NCI-H345 treated with DMSO at 0.1 percent for 48 hours (cell line): ENCODE measurements at regions not wholly inside any gene's neighbourhood (a gene's known extent, or its start where the extent isn't known, plus 50 kb on each side); places are given as distances from the start of the nearest gene placed in this dataset.
"Not testable (repeated sequence)": the region's sequence is repeated elsewhere in the genome, so short reads cannot be mapped to it uniquely, and the experiment has no call there.

Source experiments
- DNase-seq: peaks from one replicate; lab custom pipeline; 2025; ENCODE audit not compliant: unreplicated experiment; lab: John Stamatoyannopoulos, UW

DNA sequence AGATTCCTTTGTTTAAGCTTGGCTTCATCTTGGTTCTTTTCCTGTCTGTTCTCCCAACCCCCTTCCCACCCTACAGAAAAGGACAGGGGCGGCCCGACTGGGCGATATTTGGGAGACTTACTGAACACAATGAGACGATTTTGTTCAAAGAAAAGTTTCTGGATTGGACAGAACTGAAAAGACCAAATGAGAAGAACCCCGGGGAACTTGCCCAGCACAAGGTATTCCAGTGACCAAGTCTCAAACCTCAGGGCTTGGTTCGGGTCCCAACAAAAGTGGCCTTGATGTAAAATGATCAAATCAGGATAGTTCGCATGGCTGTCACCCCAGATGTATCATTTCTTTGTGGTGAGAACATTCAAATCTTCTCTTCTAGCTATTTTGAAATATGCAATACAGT lies 73.9 kb upstream of the LYZL2 start:
- DNase-seq = not testable (repeated sequence)

DNA sequence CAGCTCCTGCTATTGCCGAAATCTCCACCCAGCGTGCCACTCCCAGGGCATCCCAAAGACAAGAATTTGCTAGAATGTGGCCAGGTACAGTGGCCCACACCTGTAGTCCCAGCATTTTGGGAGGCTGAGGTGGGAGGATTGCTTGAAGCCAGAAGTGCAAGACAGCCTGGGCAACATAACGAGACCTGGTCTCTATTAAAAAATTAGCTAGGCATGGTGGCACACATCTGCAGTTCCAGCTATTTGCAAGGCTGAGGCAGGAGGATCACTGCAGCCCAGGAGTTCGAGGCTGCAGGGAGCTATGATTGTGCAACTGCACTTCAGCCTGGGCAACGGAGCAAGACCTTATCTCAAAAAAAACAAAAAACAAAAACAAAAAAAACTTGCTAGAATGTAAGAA lies 73.3 kb upstream of the LYZL2 start:
- no peak for DNase-seq

DNA sequence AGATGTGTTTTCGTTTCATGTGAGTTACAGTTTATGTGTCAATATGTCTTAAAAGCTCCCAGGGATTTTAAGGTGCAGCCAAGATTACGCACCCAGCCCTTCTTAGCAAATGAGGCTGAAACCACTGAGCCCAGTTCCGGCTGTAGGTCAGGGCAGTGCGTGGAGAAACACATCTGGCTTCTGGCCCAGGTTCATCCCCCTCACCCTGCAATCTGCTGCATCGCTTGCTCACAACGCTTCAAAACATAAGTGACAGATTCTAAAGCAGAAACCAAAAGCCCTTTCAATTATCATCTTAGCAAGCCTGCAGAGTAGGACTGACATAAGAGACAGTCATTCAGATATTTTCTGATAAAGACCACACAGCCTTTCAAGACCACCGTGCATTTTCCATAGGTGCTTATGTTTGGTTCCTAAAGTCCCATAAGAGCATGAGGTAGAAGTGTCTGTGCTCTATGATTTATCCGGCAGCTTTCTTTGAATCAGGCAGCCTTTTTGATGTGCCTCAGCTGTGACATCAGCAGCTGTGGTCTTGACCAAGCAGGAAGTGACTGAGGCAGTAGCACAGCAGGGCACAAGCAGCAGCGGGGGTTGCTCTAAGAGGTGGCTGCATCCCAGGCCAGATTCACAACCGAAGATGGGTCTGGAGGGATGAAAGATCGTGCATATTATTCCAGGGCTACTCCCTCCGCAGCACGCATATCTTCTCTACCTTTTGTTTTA lies 72.1 kb upstream of the LYZL2 start:
- no peak for DNase-seq

DNA sequence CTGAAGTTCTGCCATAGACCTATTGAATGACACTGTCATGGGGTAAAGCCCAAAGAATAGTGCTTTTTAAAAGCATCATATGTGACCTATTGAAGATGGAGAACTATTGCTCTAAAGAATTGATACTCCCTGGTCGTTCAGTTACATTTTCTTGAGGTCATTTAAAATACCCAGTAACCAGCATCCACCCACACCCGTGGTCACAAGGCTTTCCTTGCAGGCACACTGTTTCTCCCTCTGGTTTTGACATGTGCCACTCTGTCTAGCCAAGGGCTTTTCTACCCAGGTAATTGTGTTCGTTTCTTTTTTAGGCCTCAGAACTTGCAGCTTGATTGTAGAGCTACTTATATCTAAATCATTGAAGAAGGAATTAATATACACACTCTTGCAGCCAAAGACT lies 68.3 kb upstream of the LYZL2 start:
- DNase-seq = no peak

DNA sequence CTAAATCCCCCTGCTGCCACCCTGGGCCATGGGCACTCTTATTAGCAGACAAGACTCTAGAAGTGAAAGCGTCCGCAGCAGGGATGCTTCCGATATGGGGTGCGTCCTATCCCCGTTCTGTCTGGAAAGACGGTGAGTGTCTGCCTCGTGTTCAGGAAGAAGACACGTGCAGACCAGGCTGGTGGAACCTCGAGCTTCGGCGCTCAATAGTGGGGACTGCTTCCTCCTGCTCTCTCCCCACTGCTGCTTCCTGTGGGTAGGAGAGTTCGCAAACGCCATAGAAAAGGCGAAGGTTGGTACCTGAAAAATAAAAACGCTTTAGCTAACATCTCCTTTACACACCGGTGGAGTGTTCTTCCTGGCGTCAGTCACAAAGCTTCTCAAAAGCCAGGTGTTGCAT lies 67.7 kb upstream of the LYZL2 start:
- not testable (repeated sequence) for DNase-seq

DNA sequence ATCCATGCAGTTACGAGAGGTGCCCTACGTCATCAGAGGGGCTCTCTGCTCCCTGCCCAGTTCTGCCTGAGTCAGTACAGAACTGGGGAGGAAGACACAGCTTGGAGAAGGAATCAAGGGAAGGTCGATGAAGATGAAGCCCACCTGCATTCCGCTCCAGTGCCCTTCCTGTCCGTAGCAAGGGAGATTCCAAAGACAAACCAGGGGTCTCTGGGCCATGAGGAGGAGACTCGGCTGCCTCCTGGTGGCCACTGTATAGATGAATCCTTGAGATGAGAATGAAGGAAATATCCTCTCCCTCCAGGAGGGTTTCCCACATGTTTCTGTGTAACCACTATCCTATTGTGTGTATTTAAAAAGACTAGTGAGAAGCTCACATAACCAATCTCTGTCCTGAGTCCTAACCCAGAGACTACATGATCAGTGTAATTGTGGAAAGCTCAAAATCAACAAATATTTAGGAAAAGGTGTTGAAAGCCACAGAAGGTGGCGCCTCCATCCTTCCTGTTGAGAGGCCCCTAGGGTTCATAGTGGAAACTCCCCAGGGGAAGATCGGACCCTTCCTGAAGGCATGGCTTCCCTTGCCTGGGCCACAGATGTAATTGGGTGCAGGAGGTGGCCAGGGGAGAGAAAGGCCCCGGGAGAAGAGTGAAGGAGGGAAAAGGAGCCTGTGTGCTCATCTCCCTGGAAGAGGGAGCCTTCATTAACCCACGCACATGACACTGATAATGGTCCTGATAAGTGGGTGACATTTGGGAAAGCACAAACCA lies 67.0 kb upstream of the LYZL2 start:
- DNase-seq = not testable (repeated sequence)

DNA sequence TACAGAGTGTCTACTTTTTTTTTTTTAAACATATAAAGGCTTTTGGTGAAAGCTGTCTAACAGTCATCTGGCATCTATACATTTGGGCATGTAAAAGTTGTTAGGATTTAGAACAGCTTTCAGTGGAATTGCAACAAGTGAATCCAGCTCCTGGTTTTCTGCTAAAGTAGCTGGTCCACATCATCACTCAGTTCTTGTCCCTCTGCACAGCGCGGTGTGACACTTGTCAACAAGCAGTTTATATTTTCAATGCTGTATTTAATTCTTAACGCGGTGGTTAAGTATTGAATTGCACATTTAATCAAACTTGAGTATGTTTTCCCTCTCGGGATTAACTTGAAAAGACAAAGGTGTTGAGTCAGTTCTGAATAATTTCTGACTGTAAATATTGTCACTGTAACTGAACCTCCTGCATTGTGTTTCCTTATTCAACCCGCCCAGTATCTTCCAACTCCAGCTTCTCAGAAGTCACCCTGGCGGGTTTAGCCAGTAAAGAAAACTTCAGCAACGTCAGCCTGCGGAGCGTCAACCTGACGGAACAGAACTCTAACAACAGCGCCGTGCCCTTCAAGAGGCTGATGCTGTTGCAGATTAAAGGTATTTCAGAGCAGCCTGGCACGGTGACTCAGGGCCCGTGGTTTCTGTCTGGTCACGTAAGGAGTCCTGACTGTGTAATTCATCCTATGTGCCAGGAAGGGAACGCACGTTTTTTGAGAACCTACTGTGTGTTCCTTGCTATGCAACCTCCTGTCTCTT lies 66.1 kb upstream of the LYZL2 start:
- not testable (repeated sequence) for DNase-seq

DNA sequence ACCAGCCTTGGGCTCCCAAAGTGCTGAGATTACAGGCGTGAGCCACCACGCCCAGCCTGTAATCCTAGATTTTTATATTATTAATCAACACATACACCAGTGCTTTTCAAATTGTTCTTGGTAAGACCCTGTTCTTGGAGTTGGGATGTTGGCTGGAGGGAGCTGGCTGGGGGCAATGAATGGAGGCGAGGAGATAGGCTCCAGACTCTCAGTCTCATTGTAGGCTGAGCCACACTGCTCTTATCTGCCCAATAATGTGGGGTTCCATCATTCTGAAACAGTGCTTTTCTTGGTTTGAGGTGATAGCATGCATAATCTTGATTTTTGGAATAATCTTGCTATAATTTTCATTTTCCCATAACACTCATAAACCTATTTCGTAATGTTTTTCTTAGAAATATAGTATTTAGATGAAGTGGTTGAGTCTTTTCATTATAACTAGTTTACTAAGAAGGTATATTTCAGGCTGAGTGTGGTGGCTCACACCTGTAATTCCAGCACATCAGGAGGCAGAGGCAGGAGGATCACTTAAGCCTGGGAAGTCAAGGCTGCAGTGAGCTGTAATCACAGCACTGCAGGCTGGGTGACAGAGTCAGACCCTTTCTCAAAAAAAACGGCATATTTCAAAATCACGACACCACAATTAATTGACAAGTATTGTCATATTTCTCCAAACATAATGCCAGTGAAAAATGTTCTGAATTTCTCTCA lies 65.1 kb upstream of the LYZL2 start:
- no peak for DNase-seq

DNA sequence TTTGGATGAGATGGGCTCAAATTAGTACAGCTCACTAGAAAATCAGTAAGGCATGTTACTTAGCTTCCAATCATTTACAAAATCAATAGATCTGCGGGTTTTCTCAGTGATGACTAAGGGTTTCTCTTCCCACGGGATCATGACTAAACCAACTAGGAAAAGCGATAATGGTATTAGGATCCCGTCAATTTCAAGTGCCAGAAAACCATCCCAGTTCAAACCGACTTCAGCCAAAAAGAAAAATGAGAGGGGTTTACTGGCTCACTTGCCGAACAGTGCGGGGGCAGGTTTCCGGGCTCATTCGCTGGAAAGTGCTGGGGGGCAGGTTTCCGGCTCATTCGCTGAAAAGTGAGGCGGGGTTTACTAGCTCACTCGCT lies 62.1 kb upstream of the LYZL2 start:
- no peak for DNase-seq

DNA sequence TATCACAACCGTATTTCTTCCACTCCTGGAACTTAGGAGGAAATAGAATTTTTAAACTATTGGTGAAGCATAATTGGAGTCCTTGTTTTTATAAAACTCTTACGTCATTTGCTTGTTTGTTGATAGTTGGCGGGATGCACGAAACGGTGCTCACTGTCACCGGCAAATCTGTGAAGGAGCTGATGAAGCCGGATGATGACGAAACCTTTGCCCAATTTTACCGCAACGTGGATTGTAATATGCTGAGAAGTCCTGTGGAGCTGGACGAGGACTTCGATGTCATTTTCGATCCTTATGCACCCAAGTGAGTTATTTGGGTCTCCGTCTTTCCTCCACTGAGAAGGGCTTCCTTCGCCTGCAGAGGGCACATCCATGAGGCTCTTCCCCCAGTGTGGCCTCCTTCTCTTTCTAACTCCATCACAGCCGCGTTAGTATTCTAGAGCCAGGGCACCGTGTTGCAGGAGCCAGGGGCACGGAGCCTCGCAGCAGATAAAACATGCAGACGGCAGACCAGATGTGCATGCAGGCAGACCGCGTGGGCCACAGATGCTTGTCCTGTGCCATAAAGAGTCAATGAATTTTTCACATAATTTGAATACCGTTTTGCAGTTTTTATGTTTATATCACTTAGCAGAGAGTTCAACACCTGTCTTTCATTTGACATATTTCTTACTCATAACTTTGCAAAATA lies 61.5 kb upstream of the LYZL2 start:
- not testable (repeated sequence) for DNase-seq

DNA sequence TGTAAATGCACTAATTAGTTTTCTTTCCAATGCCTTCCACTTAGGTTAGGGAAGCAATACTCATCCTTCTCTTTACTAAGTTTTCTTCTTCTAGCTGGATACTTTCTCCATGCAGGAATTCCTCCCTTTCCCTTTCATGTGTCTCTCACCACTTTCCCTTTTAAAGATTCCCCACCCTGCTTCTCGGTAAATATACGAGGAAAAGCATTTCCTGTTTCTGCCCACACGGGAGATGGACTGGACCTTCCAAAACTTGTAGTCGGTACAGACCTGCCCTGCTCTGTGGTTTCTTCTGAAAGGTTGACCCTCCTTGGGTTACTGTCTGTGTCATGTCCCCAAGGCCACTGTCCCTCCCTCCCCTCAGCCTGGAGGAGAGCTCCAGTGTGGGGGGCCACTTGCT lies 58.9 kb upstream of the LYZL2 start:
- no peak for DNase-seq

DNA sequence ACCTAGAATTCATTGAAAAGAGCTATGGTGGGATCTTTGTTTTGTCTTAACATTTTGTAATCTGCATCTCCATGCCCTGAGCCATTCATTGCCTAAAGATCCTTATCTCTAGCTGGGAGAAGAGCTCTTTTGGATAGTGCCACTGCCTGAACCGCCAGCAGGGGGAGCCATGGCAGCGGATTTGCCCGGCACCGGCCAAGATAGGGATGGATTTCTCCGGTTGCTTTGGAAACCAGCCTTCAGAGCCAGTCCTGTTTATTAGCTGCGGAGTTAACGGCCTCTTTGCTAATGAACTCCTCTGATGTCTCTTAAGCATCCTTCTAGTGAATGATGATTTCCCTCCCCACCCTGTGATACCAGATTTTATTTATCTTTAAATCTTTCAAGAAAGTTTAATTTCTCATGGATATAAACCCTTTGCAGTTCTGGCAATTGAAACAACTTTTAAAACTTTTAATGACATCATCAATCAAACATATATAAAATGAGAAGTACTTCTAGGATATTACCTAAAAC lies 58.2 kb upstream of the LYZL2 start:
- DNase-seq = peak; percentile 17

DNA sequence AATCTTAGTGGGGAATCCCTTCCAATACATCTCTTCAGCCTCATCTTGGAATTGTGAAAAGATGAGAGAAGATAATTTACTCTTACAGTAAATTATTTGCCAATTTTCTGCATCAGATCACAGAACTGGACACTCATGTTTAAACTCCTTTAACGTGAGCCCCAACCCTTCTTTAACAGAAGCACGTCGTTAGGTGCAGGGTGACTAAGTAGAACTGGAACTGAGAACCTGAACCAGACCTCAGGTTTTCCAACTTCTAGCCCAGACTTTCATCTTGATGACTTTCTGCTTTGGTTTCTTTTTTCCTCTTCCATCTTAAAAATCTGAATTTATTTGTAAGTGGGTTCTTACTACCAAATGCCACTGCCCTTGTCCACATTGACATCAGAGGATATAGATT lies 57.2 kb upstream of the LYZL2 start:
- DNase-seq = no peak

DNA sequence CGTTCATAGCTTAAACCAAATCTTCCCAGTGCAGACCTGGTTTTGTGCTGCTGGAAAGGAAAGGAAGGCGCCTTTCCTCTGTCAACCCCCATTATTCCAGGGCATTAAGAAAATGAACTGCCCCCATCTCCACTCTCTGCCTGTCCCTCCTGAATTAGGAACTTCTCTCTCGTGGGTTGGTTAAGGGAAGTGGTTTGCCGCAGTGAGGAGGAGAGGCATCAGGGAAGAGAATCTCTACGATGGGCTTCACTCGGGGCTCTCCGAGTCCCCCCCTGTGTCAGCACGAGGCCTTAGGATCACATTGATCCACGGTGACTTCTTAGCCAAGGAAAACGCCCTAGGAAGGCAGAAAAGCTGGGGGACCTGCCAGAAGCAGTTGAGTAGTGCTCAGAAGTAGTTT lies 53.9 kb upstream of the LYZL2 start:
- no peak for DNase-seq

DNA sequence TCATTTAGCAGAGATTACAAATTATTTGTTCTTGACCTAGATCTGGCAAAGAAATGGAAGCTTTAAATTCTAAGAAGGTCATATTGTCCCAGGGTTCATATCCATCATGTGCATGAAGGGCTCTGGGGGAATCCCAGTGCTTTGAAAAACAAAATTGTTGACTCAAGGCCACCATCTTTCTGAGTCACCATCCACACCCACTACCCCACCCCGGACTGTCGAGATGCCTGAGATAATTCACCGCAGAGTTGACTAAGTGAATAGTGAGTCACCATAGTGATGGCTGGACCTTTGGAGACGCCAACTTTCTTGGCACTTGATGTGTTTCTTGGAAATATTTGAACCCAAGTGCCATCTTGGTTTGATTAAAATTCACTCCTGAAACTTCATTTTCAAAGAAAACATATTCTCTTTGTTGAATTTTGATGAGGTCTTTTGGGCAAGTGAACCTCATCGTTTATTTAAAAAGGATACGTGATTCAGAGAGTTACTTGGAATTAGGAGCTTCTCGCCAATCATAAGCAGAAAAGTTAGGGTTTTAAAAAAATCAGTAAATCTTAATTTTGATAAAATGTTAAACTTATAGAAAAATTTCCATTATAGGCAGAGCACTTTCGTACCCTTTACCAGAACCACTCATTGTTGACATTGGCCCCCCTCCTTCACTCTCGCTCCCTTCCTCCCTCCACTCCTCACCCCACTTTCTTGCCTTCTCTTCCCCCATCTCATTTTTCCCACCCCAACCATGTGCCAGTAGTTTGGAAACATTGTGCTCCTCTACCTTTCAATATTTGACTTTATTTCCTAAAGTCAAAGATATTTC lies 53.0 kb upstream of the LYZL2 start:
- not testable (repeated sequence) for DNase-seq

DNA sequence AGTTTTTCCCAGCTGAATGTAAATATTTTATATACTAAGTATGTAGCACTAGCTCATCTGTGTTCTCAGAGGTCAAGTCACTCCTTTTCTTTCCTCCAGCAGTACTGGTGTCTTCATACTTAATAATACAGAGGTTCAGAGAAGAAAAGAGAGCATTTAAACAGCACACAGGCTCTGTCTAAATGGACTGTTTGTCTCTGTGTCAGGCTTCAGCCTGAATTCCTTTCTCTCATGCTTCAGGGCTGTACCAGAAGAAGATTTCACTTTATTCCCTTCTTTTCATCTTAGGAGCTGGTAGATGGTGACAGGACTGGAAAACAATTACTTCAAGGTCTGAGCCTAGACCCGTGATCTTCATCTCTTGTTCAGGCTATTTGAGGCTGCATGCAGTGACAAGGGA lies 51.4 kb upstream of the LYZL2 start:
- DNase-seq = no peak
